ENCODE measurements at regions not wholly inside any gene's neighbourhood (a gene's known extent, or its start where the extent isn't known, plus 50 kb on each side); places are given as distances from the start of the nearest gene placed in this dataset.
"Not testable (repeated sequence)": the region's sequence is repeated elsewhere in the genome, so short reads cannot be mapped to it uniquely, and the experiment has no call there.

- no peak for TF ChIP-seq ZNF274 (IDR thresholded peaks at IDR 0.05; ENCODE audit: low read depth, low read length)
Observed at GRCh38 chr7:149564340-149565095, 66.9 kb upstream of the ZNF746 start.

GRCh38 chr7:149562602-149563001 is 65.0 kb upstream of the ZNF746 start:
- no peak overlapping the region for H3K4me3 ChIP-seq (ENCODE audit: low read length)
- no peak for TF ChIP-seq ZNF274 (IDR thresholded peaks at IDR 0.05; ENCODE audit: low read depth, low read length)

More at GRCh38 chr7:149564340-149565095, 66.9 kb upstream of the ZNF746 start:
- H3K4me3 ChIP-seq (ENCODE audit: low read length), result no peak overlapping the region

- TF ChIP-seq ZNF274 (IDR thresholded peaks at IDR 0.05; ENCODE audit: low read depth, low read length), result no peak
- no peak overlapping the region for H3K4me3 ChIP-seq (ENCODE audit: low read length)
Observed at GRCh38 chr7:149561072-149561471, 63.5 kb upstream of the ZNF746 start.

GRCh38 chr7:149559711-149560110 is 62.1 kb upstream of the ZNF746 start:
- H3K4me3 ChIP-seq (ENCODE audit: low read length), result no peak overlapping the region
- TF ChIP-seq ZNF274 (IDR thresholded peaks at IDR 0.05; ENCODE audit: low read depth, low read length), result no peak

- no peak for TF ChIP-seq ZNF274 (IDR thresholded peaks at IDR 0.05; ENCODE audit: low read depth, low read length)
- no peak overlapping the region for H3K4me3 ChIP-seq (ENCODE audit: low read length)
Observed at GRCh38 chr7:149558149-149558861, 60.7 kb upstream of the ZNF746 start.

GRCh38 chr7:149556525-149556924 is 58.9 kb upstream of the ZNF746 start:
- H3K4me3 ChIP-seq (ENCODE audit: low read length), result not testable (repeated sequence)

- not testable (repeated sequence) for H3K4me3 ChIP-seq (ENCODE audit: low read length)
Observed at GRCh38 chr7:149554821-149555220, 57.2 kb upstream of the ZNF746 start.

- not testable (repeated sequence) for H3K4me3 ChIP-seq (ENCODE audit: low read length)
Observed at GRCh38 chr7:149553991-149554390, 56.4 kb upstream of the ZNF746 start.

GRCh38 chr7:149552799-149553198 is 55.2 kb upstream of the ZNF746 start:
- H3K4me3 ChIP-seq (ENCODE audit: low read length), result no peak overlapping the region
- no peak for TF ChIP-seq ZNF274 (IDR thresholded peaks at IDR 0.05; ENCODE audit: low read depth, low read length)

Data from GM08714 (cell line).